H1 (cell line): ENCODE measurements at regions not wholly inside any gene's neighbourhood (a gene's known extent, or its start where the extent isn't known, plus 50 kb on each side); places are given as distances from the start of the nearest gene placed in this dataset.

Experiments used
- CTCF ChIA-PET: fragments of 300-600 bp; sonication (Branson Sonifier 250); formaldehyde crosslinking; loops from one replicate; lab custom pipeline; 2021; ENCODE audit not compliant: partially characterized antibody; lab: Charles Lee
- POLR2A ChIA-PET: fragments of 300-600 bp; sonication (Branson Sonifier 250); formaldehyde crosslinking; loops from one replicate; lab custom pipeline; 2021; ENCODE audit warnings: inconsistent platforms; ENCODE audit not compliant: partially characterized antibody; lab: Charles Lee
- DNase-seq, 2 experiments: peaks; one replicate each; pipeline versions ENCODE4 v3.0.0 to v3.0.0-alpha.2; 2010 to 2022; ENCODE audit warnings: low spot score in 2 of 2, low read depth in 1 of 2, mixed read lengths in 1 of 2
- FAIRE-seq: peaks from 2 replicates; lab custom pipeline; 2011; peaks lifted over from hg19 to GRCh38; lab: Jason Lieb, UNC
- H2AFZ ChIP-seq: 2 replicates; pipeline ENCODE4 v1.8.1; 2012; ENCODE audit warnings: low read length, inconsistent platforms
- H2AK5ac ChIP-seq: 2 replicates; pipeline ENCODE4 v1.6.1; 2013; ENCODE audit warnings: low read depth, low read length
- H2BK120ac ChIP-seq: replicated peaks from 2 replicates; pipeline ENCODE3; 2013; ENCODE audit warnings: low read depth, low read length, inconsistent platforms
- H2BK12ac ChIP-seq: 2 replicates; pipeline ENCODE4 v1.6.1; 2013; ENCODE audit warnings: low read depth, low read length
- H2BK15ac ChIP-seq: 2 replicates; pipeline ENCODE4 v1.6.1; 2013; ENCODE audit warnings: low read length
- H2BK20ac ChIP-seq: 2 replicates; pipeline ENCODE4 v1.6.1; 2013; ENCODE audit warnings: low read length
- H2BK5ac ChIP-seq: 2 replicates; pipeline ENCODE4 v1.6.1; 2013; ENCODE audit warnings: low read depth, low read length
- H3K14ac ChIP-seq: 2 replicates; pipeline ENCODE4 v1.6.1; 2013; ENCODE audit warnings: inconsistent platforms; ENCODE audit not compliant: insufficient read length
- H3K18ac ChIP-seq: 2 replicates; pipeline ENCODE4 v1.6.1; 2013; ENCODE audit warnings: low read length; ENCODE audit errors: extremely low read depth
- H3K23ac ChIP-seq: 2 replicates; pipeline ENCODE4 v1.6.1; 2013; ENCODE audit warnings: inconsistent platforms; ENCODE audit not compliant: insufficient read length
- H3K23me2 ChIP-seq: 2 replicates; pipeline ENCODE4 v1.6.1; 2013; ENCODE audit warnings: low read depth, low read length
- H3K27ac ChIP-seq: 2 replicates; pipeline ENCODE4 v1.6.1; 2011; ENCODE audit warnings: low read depth, low read length, inconsistent platforms
- H3K27me3 ChIP-seq, 4 experiments: replicated peaks in 1 of 4; 1 replicate in 1 of 4; 2 replicates in 3 of 4; pipeline versions ENCODE4 v1.6.1 to v1.8.1; 2011 to 2013; ENCODE audit warnings: low read length in 3 of 4, mild to moderate bottlenecking in 3 of 4, inconsistent platforms in 2 of 4, mixed read lengths in 2 of 4, moderate library complexity in 1 of 4; ENCODE audit not compliant: control insufficient read depth in 3 of 4, insufficient read depth in 3 of 4; ENCODE audit errors: extremely low read depth in 1 of 4
- H3K36me3 ChIP-seq, 4 experiments: 2 replicates each; pipeline versions ENCODE4 v1.6.1 to v1.8.1; 2011 to 2013; ENCODE audit warnings: mild to moderate bottlenecking in 4 of 4, low read length in 3 of 4, moderate library complexity in 2 of 4, control low read depth in 1 of 4, inconsistent platforms in 1 of 4; ENCODE audit not compliant: insufficient read depth in 4 of 4, control insufficient read depth in 2 of 4
- H3K4ac ChIP-seq: replicated peaks from 2 replicates; pipeline ENCODE3; 2013; ENCODE audit warnings: low read length, low read depth, mixed read lengths, inconsistent platforms; ENCODE audit not compliant: insufficient read length
- H3K4me1 ChIP-seq, 4 experiments: replicated peaks in 1 of 4; 1 replicate in 1 of 4; 2 replicates in 3 of 4; pipeline versions ENCODE4 v1.6.1 to v1.8.1; 2011 to 2013; ENCODE audit warnings: low read length in 3 of 4, inconsistent platforms in 2 of 4, mixed read lengths in 1 of 4; ENCODE audit not compliant: insufficient read depth in 4 of 4, control insufficient read depth in 3 of 4
- H3K4me2 ChIP-seq, 2 experiments: 2 replicates each; pipeline versions ENCODE4 v1.6.1 to v1.8.1; 2011 to 2013; ENCODE audit warnings: low read depth in 2 of 2, low read length in 2 of 2, control low read depth in 1 of 2, inconsistent platforms in 1 of 2, mild to moderate bottlenecking in 1 of 2; ENCODE audit not compliant: insufficient read depth in 1 of 2
- H3K4me3 ChIP-seq, 4 experiments: fragments of 200-600, 300-600 bp in 1 of 4; sonication (generic), shearing (Covaris generic), sonication (Bioruptor Twin) in 1 of 4; 2 replicates each; pipeline versions ENCODE4 v1.5.1 to v1.8.1; 2011 to 2016; ENCODE audit warnings: low read length in 4 of 4, low read depth in 3 of 4, control low read depth in 2 of 4, inconsistent platforms in 2 of 4, mild to moderate bottlenecking in 2 of 4, mixed read lengths in 1 of 4, moderate library complexity in 1 of 4; ENCODE audit not compliant: insufficient read depth in 2 of 4; ENCODE audit errors: extremely low read depth in 1 of 4
- H3K56ac ChIP-seq: replicated peaks from 2 replicates; pipeline ENCODE3; 2013; ENCODE audit warnings: low read depth, mild to moderate bottlenecking, mixed read lengths, low read length, inconsistent platforms; ENCODE audit not compliant: insufficient read length
- H3K79me1 ChIP-seq: 2 replicates; pipeline ENCODE4 v1.6.1; 2013; ENCODE audit warnings: low read depth, low read length, control low read depth
- H3K79me2 ChIP-seq, 2 experiments: 2 replicates each; pipeline versions ENCODE4 v1.6.1 to v1.8.1; 2012 to 2013; ENCODE audit warnings: low read length in 2 of 2, mild to moderate bottlenecking in 2 of 2, inconsistent platforms in 1 of 2; ENCODE audit not compliant: insufficient read depth in 2 of 2, control insufficient read depth in 1 of 2
- H3K9ac ChIP-seq, 4 experiments: replicated peaks in 1 of 4; 1 replicate in 1 of 4; 2 replicates in 3 of 4; pipeline versions ENCODE4 v1.6.1 to v1.8.1; 2011 to 2013; ENCODE audit warnings: low read depth in 3 of 4, low read length in 3 of 4, control low read depth in 2 of 4, mild to moderate bottlenecking in 2 of 4, moderate library complexity in 2 of 4, inconsistent platforms in 1 of 4; ENCODE audit errors: extremely low read depth in 1 of 4
- H3K9me3 ChIP-seq, 2 experiments: 2 replicates each; pipeline versions ENCODE4 v1.6.1 to v1.8.1; 2012 to 2013; ENCODE audit warnings: mild to moderate bottlenecking in 2 of 2, moderate library complexity in 2 of 2, control low read depth in 1 of 2, inconsistent platforms in 1 of 2, low read depth in 1 of 2, low read length in 1 of 2, mixed read lengths in 1 of 2; ENCODE audit not compliant: insufficient read depth in 2 of 2
- H4K20me1 ChIP-seq, 2 experiments: replicated peaks in 1 of 2; 2 replicates each; pipeline versions ENCODE3 to v1.8.1; 2011 to 2013; ENCODE audit warnings: inconsistent platforms in 2 of 2, low read length in 2 of 2, mild to moderate bottlenecking in 1 of 2; ENCODE audit not compliant: insufficient read depth in 2 of 2, control insufficient read depth in 1 of 2
- H4K5ac ChIP-seq: 2 replicates; pipeline ENCODE4 v1.6.1; 2013; ENCODE audit warnings: low read length, low read depth, mixed read lengths, inconsistent platforms; ENCODE audit not compliant: insufficient read length
- H4K8ac ChIP-seq: 2 replicates; pipeline ENCODE4 v1.8.0; 2013; ENCODE audit warnings: mild to moderate bottlenecking, moderate library complexity, low read length, inconsistent platforms; ENCODE audit not compliant: insufficient read depth; ENCODE audit errors: extremely low read depth
- H4K91ac ChIP-seq: replicated peaks from 2 replicates; pipeline ENCODE3; 2013; ENCODE audit warnings: low read length, mixed read lengths, inconsistent platforms; ENCODE audit not compliant: insufficient read length
- EZH2 ChIP-seq: fragments of 200-600 bp; sonication (generic); IDR thresholded peaks from 2 replicates; pipeline ENCODE4 v1.7.1; 2012; ENCODE audit warnings: low read depth, mild to moderate bottlenecking, moderate library complexity, low read length, inconsistent platforms; ENCODE audit not compliant: severe bottlenecking
- MAFK ChIP-seq: IDR thresholded peaks from 2 replicates; pipeline ENCODE4 v1.6.1; 2012; ENCODE audit warnings: low read depth, mild to moderate bottlenecking, improper control_type of control experiment, low read length
- RBBP5 ChIP-seq: IDR thresholded peaks from 2 replicates; pipeline ENCODE4 v1.7.1; 2012; ENCODE audit warnings: low read depth, mild to moderate bottlenecking, inconsistent platforms, low read length, moderate library complexity, borderline replicate concordance
- RXRA ChIP-seq: IDR thresholded peaks from 2 replicates; pipeline ENCODE4 v1.6.1; 2011; ENCODE audit warnings: low read depth, mild to moderate bottlenecking, low read length, moderate library complexity; ENCODE audit not compliant: insufficient read depth
- SUZ12 ChIP-seq: fragments of 200-600 bp; sonication (generic); IDR thresholded peaks from 2 replicates; pipeline ENCODE4 v1.6.1; 2012; ENCODE audit warnings: mild to moderate bottlenecking, inconsistent platforms, low read length, moderate library complexity, mixed read lengths
- ZNF274 ChIP-seq: IDR thresholded peaks from 2 replicates; pipeline ENCODE4 v1.7.0; 2012; ENCODE audit warnings: low read length, borderline replicate concordance; ENCODE audit errors: extremely low read depth
- WGBS, 2 experiments: shearing (Covaris generic) in 1 of 2; methylation state at CpG; one replicate each; pipeline versions ENCODE4 v1.1.6 to v1.1.7; 2013 to 2015; ENCODE audit warnings: low lambda C conversion rate in 2 of 2, mixed read lengths in 2 of 2, inconsistent platforms in 1 of 2, low coverage in 1 of 2, missing lambda C conversion rate in 1 of 2; ENCODE audit not compliant: insufficient replicate concordance in 2 of 2, insufficient coverage in 1 of 2, insufficient read length in 1 of 2; ENCODE audit errors: extremely low coverage in 1 of 2, missing lambda C conversion rate in 1 of 2; 5-methylcytosine and 5-hydroxymethylcytosine counted together
- TF ChIP-seq, protein P1 (sequence below): IDR thresholded peaks from 2 replicates; pipeline ENCODE4 v1.6.1; 2012; ENCODE audit warnings: inconsistent platforms
- TF ChIP-seq, protein P2 (sequence below): IDR thresholded peaks from 2 replicates; pipeline ENCODE4 v1.6.1; 2012; ENCODE audit warnings: low read length, inconsistent platforms

DNA sequence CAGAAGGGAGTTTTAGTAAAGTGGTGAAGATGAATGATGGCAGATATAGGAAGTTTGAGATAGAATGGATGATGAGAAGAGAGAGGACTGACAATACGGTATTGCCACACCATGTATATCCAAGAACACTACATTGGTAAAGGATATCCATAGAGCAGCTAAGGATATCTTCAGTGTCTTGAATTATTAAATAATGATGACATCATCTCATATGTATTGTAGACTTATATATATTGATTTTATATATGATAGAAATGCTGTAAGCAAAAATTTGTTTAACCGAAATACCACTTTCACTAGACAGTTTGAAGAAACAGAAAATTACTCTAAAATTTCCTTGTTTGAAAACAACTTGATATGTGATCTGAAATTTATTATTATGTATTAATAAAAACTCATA lies 89.0 kb downstream of the SEPTIN7 start:
- ChIA-PET POLR2A (no interaction called here), CTCF (interaction anchor here (1.1 to 1.5 kb wide), 2 partner anchors 17 to 154 kb away, joined by 3 to 6 read pairs; no protein-coding TSS in a partner anchor)
- no peaks in the 10 kb centered on the region for H3K23me2 ChIP-seq
- no peak overlapping the region for H4K91ac ChIP-seq
- H2BK15ac ChIP-seq = no peak overlapping the region
- H3K4me3 ChIP-seq = no peak overlapping the region
- no peak overlapping the region for H3K14ac ChIP-seq
- H3K18ac ChIP-seq = no peak overlapping the region
- TF ChIP-seq SUZ12 = no peak
- no peak for TF ChIP-seq RBBP5
- TF ChIP-seq EZH2 = no peak
- TF ChIP-seq, protein P1, sequence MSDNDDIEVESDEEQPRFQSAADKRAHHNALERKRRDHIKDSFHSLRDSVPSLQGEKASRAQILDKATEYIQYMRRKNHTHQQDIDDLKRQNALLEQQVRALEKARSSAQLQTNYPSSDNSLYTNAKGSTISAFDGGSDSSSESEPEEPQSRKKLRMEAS = no peak
- TF ChIP-seq ZNF274 = no peak
- no peak for TF ChIP-seq RXRA
- TF ChIP-seq, protein P2, sequence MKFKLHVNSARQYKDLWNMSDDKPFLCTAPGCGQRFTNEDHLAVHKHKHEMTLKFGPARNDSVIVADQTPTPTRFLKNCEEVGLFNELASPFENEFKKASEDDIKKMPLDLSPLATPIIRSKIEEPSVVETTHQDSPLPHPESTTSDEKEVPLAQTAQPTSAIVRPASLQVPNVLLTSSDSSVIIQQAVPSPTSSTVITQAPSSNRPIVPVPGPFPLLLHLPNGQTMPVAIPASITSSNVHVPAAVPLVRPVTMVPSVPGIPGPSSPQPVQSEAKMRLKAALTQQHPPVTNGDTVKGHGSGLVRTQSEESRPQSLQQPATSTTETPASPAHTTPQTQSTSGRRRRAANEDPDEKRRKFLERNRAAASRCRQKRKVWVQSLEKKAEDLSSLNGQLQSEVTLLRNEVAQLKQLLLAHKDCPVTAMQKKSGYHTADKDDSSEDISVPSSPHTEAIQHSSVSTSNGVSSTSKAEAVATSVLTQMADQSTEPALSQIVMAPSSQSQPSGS = no peak
- TF ChIP-seq MAFK = no peak
- H2BK12ac ChIP-seq = no peak overlapping the region
- no peak overlapping the region for H3K9ac ChIP-seq
- H3K79me1 ChIP-seq = no peaks in the 10 kb centered on the region
- no peak overlapping the region for H4K5ac ChIP-seq
- DNase-seq (no peak), FAIRE-seq (no peak)
- H3K23ac ChIP-seq = no peak overlapping the region
- no peak overlapping the region for H2AK5ac ChIP-seq
- H3K4me1 ChIP-seq = no peaks in the 10 kb centered on the region
- H3K4me2 ChIP-seq = no peak overlapping the region
- H3K27me3 ChIP-seq = no peaks in the 10 kb centered on the region
- no peaks in the 10 kb centered on the region for H3K79me2 ChIP-seq
- H3K4ac ChIP-seq = no peak overlapping the region
- H4K20me1 ChIP-seq = no peaks in the 10 kb centered on the region
- H3K36me3 ChIP-seq = peaks cover 0 to 9% (median 0%) of the 10 kb centered on the region in 4 experiments; a peak in 1 of 8 replicates
- WGBS, 2 experiments = 93% methylated on average over 2 of the region's 2 CpGs; no CpG with 5 or more reads in 1 of the 2 experiments
- H2BK20ac ChIP-seq = no peak overlapping the region
- no peak overlapping the region for H3K27ac ChIP-seq
- no peak overlapping the region for H2BK5ac ChIP-seq
- H4K8ac ChIP-seq = no peak overlapping the region
- no peaks in the 10 kb centered on the region for H3K9me3 ChIP-seq
- no peak overlapping the region for H2AFZ ChIP-seq
- H2BK120ac ChIP-seq = no peak overlapping the region
- H3K56ac ChIP-seq = no peak overlapping the region
